CD4-positive, alpha-beta T cell treated with Interleukin-6 at 100 ng/mL for 8 hours (primary cell): ENCODE measurements at regions not wholly inside any gene's neighbourhood (a gene's known extent, or its start where the extent isn't known, plus 50 kb on each side); places are given as distances from the start of the nearest gene placed in this dataset.
A peak's percentile ranks its signal among the peaks of the same experiment; 100 is the strongest.

Experiments
- DNase-seq: peaks from one replicate; pipeline ENCODE4 v3.0.0-alpha.2; 2020; ENCODE audit warnings: mixed read lengths, low spot score

DNA sequence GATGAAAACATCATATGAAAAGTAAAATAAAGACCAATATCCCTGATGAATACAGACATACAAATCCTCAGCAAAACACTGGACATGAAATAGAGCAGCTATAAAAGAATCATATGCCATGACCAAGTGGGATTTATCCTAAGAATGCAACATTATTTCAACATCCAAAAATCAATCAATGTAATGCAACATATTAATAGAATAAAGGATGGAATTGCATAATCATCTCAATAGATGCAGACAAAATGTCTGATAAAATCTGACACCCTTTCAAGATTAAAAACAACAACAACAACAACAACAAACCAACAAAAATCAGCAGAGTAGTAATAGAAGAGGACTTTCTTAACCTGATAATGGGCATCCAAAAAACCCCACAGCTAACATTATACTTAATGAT is 63.8 kb upstream of the IL1R1 start:
- DNase-seq, result no peak

DNA sequence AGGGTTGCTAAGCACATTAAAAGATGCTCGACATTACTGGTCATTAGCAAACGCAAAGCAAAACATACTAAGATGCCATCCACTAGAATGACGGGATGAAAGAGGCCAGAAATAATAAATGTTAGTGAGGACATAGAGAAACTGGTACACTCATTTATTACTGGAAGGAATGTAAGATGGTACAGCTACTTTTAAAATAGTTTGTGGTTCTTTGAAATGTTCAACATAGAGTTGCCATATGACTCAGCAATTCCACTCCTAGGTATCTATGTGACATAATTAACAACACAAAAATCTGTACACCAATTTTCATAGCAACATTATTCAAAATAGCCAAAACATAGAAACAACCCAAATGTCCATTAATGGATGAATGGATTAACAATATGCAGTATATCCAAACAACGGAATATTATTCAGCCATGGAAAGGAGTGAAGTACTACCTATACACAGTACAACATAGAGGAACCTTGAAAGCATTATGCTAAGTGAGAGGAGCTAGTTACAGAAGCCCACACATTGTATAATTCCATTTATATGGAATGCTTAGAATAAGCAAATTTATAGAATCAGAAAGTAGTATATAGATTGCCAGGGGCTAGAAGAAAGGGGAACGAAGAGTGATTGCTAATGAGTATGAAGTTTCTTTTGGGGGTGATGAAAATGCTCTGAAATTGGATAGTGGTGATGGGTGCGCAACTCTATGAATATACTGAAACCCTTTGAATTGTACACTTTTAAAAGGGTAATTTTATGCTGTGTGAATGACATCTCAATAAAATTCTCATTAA is 61.9 kb upstream of the IL1R1 start:
- DNase-seq, result no peak

DNA sequence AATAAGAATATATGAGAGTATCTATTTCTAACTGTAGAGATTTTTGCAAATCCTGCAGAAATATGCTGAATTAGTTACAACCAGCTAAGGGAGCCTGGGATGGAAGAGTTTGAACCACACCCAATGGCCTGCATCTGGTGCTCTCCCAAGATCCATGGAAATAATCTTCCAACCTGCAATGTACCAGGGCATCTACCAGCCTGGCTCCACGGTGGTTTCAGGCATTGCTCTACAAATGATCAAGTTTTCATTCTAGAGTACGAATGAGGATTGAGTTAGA is 61.4 kb upstream of the IL1R1 start:
- no peak for DNase-seq

DNA sequence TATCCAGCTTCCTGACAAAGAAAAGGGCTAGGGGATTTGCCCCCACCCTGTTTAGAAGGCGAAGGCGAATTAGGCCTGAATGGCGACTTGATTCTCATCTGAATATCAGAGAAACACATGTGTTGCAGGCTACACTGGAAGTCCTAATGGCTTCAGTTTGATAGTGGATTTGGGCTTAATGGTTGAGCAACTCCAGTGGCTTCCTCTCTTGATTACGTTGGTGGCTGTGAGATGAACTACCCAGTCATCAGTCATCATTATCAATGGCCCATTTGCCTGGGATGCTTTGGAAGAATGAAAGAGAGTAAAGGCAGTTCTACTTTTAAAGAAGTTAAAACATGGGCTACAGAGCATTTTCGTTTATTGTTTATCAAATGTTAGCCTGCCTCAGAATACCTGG is 60.9 kb upstream of the IL1R1 start:
- no peak for DNase-seq

DNA sequence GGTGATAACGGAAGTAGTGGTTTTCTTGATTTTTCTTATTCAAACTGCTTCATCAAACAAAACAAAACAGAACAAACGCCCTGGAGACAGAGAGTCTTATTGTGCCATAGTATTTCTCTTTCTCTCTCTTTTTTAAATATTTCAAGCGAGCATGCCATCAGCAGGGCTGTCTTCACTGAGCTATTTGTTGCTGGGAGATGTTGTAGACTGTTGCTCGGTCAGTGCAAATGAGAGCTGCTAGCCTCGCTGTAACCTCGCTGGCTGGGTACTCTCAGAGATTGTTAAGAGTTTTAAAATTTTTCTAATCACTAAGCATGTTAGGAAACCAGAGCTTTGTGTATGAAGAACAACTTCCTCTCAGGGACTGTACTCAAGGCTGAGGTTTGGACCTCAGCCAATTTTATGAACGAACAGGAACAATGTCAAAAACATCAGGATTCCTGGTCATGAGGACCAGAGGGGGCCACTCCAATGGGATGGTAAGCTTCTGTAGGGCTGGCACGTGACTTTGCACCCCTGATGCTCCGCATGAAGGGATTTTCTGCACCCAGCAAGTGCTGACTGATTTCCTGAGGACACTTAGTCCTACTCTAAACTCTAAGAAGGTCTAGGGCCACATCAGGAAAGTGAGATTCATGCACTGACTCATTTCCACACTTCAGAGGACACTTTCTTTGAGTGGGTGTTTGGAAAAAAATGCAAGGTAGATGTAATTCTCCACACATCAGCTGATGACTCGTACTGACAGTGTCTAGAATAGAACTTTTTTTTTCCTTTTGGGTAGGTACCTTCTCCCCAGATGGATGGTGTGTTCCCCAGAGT is 59.8 kb upstream of the IL1R1 start:
- peak; percentile 60 for DNase-seq

DNA sequence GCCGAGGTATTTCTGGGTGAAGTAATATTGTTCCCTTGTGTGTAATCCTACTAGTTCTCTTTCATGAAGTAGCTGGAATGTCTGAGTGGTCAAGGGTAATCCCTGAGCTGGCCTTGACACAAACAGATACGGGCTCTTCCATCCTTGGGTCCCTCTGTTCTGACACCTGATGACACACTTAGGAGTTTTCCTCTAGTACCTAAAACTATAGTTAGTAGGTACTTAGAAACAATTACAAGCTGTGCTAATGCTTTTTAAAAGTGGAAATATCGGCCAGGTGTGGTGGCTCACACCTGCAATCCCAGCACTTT is 59.2 kb upstream of the IL1R1 start:
- no peak for DNase-seq

DNA sequence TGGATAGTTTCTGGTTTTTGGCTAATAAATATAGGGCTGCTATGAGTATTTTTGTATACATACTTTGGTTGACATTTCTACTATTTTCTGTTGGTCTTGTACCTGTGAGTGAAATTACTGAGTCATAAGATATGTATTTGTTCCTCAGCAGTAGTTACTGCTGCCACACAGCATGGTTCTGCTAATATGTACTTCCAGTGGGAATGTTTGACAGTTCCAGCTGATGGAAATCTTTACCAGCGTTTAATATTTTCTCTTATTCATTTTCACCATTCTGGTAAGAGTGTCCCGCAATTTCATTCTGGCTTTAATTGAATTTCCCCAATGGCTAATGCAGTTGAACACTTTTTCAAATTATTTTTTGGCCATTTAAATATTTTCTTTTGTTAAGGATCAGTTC is 57.9 kb upstream of the IL1R1 start:
- DNase-seq, result no peak

DNA sequence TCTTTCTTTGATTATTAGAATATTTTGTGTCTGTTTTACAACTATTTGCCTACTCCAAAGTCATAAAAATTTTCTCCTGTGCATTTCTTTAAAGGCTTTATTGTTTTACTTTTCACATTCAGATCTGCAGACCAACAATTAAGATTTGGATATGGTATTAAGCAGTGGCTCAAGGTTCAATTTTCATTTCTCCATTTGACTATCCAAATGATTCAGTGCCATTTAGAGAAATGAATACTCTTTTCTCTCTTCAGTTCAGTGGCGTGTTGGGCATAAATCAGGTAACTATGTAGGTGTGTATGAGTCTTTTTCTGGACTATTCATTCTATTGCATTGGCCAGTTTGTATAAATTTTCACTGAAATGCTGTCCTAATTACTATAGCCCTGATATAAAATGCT is 57.3 kb upstream of the IL1R1 start:
- DNase-seq, result no peak

DNA sequence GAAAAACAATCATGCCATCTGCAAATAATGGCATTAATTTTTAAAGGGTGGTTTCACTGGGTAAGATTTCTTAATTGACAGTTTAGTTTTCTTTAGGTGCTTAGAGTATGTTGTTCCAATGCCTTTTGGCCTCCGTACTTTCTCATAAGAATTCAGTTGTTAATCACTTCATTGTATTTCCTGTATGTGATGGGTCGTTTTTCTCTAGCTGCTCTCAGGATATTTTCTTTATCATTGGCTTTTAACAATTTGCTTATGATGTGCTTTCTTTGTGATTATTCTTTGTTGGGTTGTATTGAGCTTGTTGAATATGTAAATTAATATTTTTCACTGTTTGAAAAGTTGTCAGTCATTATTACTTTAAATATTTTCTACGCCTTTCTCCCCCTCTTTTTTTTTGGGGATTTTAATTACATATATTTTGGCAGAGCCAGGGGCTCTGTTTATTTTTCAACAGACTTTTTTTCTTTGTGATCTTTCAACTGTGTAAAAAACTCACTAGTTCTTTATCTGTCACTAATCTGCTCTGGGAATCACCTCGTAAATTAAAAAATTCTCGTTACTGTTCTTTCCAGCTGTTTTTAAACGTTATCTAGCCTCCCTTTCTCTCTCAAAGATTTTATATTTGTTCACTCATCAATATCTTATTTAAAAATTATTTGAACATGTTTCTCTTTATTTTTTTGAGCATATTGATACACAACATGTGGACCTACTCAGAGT is 56.2 kb upstream of the IL1R1 start:
- DNase-seq, result no peak

DNA sequence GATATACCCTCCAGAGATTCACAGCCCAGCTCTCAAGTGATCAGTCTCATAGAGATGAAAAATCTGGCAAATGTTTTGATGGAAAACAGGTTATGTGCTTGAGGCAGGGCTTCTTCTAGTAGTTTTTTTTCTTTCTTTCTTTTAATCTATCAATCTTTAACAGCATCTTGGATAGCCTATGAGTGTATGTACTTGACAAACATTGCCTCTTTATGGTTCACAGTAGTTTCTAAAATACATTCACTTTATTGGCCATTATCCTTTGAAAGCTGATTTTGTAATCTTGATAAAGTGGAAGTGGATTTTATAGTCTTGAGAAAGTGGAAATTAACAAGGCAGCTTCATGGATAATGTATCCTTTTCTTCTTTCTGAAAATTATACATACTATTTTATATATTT is 51.4 kb upstream of the IL1R1 start:
- no peak for DNase-seq

DNA sequence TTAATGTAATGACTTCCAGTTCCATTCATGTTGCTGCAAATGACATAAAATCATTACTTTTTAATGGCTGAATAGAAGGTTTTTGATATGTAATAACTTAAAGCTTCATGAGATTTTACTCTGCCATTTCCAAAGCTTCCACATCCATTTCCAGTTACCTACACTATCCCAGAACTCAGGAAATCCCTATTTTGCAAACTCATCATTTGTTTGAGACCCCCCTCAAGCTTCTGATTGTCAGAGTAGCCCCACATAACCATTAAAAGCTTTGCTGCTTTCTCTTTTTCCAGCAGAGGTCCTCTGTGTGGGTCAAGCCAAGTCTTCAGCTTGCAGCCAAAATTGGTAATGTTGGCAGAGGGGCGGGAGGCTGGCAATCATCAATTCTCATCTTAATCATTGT is 50.6 kb upstream of the IL1R1 start:
- no peak for DNase-seq

DNA sequence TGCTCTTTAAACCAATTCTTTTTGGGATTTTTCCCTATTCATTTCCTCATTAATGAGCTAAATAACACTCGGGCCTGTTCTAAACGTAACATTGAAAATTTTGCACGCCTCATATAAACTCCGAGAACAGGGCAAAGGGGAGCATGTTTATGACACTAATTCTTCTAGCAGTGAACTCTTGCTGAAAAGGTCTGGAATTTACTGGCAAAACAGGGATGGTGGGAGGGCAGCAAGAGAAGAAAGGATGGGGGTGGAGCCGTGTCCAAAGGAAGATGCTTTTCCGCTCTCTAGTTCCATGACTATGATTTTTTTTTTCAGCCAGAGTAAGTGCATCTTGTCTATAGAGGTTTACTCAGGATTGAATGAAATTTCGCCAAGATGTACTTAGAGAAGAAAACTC is 50.0 kb upstream of the IL1R1 start:
- DNase-seq, result no peak
